Activated CD4-positive, alpha-beta T cell treated with anti-CD3 and anti-CD28 coated beads, Interleukin-2, Interleukin-6, amounts not matched to agents 100 ng/mL and 50 ng/mL, durations not matched to agents 16 hours and 8 hours (primary cell): ENCODE measurements at regions not wholly inside any gene's neighbourhood (a gene's known extent, or its start where the extent isn't known, plus 50 kb on each side); places are given as distances from the start of the nearest gene placed in this dataset.
"Not testable (repeated sequence)": the region's sequence is repeated elsewhere in the genome, so short reads cannot be mapped to it uniquely, and the experiment has no call there.

ENCODE experiments used
- DNase-seq: peaks from one replicate; pipeline ENCODE4 v3.0.0-alpha.2; 2020

DNA sequence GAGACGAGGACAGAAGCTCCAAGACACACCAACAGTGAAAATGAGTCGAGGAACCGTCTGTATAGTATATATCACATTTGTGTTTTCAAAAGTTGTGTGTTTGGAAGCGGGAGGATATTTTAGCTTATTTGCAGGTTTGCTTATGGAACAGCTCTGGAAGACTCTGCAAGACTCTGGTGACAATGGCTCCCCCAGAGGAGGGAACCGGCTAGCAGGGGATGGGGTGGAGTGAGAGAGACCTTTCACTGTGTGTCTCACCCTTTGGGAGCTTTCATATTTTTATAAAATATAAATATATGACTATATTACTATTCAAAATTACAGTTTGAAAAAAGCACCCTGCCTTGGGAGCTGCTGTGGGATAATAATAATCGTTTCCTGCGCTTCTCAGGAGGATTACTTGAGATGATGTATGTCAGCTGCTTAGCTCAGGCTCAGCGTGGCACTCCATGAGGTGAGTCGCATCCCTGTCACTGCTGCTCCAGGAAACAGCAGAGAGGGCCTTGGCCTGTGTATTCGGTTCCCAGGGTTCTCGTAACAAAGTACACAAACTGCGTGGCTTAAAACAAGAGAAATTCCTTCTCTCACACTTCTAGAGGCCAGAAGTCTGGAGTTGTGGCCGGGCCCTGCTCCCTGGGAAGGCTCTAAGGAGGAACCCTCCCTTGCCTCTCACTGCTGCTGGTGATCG is 183.9 kb downstream of the FAM43A start:
- DNase-seq = no peak

DNA sequence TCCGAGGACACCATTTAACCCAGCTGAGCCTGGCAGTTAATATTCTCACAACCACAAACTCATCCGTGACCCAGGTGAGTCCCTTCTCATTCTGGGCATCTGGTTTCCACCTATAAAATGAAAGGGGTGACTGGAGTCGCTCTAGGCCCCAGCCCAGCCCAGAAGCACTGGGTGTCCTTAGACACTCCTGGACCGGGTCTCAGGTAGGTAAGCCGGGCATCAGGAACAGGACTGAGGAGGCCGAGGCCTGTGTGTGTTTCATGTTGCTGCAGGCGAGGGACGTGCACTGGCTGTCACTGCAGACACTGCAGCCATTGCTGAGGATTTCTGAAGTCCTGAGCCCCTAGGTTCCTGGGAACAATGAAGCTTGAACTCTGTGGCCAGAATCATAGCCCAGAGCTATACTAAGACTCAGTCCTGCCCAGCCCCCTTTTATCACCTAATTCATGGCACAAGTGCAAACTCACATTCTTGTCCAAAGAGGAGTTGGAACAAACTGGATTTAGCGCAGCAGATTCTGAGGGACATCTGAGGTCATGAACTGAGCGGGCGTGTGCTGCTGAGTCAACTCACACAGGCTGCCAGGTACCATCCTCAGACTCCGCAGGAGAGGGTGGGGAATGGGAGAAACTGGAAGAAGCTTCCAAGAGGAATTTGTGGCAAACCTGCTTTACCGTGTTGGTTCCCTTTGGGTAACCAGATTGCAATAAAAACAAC is 184.9 kb downstream of the FAM43A start:
- no peak for DNase-seq

GRCh38 chr3:194871143-194871863 is 185.6 kb downstream of the FAM43A start:
- DNase-seq = no peak

- DNase-seq = no peak
Measured at GRCh38 chr3:194871864-194872668, 186.4 kb downstream of the FAM43A start.

DNA sequence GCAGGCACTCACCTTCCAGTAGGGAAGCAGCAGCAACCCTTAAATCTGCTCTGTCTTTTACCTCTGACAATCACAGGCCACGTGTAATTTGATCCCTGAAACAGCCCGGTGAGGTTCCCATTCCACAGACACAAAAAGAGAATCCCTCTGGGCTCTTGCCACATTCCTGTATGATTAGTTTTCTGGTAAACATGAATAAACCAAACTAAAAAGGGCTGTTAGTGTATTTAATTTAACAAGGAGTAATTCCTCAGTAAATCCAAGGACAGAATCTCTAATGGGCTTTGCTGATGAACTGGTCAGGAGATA is 186.9 kb downstream of the FAM43A start:
- DNase-seq = no peak

DNA sequence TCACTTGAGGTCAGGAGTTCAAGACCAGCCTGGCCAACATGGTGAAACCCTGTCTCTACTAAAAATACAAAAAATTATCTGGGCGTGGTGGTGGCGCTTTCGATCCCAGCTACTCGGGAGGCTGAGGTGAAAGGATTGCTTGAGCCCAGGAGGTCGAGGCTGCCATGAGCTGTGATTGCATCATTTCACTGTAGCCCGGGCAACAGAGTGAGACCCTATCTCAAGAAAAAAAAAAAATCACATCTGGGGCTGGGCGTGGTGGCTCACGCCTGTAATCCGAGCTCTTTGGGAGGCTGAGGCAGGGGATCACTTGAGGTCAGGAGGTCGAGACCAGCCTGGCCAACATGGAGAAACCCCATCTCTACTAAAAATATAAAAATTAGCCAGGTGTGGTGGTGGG is 187.8 kb downstream of the FAM43A start:
- not testable (repeated sequence) for DNase-seq

GRCh38 chr3:194874206-194874605 is 188.5 kb downstream of the FAM43A start:
- no peak for DNase-seq

DNA sequence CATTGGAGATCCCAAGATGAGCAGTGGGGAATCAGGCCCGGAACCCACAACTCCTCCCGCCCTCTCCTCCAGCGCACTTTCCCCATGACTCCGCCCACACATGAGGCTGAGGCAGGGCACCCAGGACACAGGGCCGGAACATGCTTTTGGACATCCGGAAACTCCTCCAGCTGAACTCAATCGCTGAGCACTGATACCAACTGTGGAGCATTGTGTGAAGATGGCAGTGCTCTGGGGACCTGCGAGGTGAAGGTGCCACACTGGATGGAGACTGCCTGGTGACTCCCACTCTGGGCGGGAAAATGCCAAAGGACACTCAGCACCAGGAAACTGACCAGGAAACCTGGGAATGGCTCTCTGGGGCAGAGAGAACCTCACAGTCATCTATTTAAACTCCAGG is 189.1 kb downstream of the FAM43A start:
- no peak for DNase-seq

GRCh38 chr3:194875581-194876402 is 190.1 kb downstream of the FAM43A start:
- no peak for DNase-seq

DNA sequence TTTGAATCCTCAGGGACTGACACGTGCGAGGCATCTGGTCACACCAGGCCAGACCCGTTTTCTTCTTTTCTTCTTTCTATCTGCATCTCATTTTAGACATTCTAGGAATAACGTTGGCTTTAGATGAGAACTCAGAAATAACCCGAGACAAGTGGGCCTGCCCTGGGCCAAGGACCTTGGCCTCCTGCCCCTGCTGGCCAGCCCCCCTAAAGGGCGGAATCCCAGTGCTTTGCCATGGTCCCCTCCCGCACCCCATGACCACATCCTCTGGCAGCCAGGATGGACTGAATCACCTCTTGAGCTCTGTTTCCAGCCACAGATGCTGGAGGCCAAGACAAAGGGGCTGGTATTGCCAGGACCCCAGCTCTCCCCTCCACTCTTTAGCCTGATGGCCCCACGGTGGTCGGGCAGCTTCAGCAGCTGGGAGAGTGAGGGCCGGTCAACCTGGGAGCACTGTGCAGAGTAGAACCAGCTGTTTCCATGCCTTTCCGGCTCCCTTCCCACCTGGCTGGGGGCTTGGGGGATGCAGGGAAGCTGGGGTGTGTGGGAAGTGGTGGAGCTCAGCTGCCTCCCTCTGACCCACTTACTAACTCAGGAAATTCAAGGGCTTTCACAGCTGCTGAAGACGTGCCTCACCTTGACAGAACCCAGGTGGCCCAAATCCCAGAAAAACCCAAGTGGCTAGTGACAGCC is 190.9 kb downstream of the FAM43A start:
- no peak for DNase-seq

DNA sequence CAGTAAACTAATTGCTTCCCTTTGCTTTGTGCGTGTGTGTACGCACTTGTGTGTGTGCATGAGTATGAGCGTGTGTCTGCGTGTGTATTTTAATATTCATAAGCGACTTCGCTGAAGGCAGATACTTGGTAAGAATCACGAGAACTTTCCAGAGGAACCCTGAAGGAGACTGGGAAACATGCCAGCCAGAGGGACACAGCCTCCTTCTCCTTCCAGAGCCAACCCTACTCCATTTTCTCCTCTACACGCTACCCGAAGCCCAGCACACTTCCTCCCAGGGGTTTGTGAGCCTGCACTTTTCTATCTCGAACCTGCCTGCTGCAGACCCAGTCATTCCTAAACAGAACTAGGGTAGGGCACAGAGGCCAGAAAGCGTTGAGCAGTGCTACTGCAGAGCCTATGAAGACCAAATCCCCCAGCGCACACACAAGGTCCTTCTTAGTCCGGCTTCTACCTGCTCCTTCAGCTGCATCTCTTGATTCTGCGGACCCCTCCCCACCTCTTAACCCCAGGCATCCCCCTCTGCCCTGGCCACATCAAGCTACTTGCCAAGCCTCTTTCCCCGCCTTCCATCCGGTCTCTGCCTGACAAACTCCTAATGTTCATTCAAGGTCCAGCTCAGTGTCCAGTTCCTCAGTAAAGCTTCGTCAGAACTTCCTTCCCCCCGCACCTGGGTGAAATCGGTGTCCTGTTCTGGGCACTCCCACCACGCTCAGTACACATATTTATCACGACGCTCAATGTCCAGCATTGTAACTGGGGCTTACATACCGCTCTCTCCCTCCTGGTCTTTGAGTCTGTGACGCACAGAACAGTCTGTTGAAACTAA is 191.8 kb downstream of the FAM43A start:
- no peak for DNase-seq

DNA sequence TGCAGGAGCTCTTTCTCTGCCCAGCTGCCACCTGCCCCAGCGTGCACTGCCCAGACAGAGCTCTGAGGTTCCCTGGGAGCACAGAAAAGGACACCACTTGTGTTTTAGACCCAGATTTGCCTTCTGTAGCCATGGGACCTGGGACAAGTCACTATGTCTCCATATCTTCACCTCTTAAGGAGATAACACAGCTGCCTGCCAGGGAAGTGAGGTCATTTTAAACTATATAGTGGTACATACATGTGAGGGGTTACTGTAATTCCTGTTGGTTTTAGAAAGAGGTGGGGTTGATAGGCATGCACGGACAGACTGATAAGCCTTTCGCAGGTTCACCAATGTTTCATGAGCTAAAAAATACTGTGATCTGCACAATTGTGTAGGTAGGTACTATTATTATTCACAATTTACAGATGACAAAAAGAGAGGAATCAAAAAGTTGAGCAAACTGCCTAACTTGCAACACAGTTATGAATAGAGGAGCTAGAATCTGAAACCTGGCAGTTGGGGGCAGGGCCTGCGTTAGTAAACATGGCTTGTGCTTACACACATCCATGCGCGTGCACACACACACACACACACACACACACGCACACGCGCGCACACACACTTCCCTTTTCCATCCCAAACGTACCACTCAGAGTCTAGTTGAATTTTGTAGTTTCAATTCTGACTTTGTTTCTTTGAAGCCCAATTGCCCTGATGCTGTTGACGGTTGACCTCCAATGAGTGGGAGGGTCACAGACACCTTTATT is 193.6 kb downstream of the FAM43A start:
- no peak for DNase-seq

GRCh38 chr3:194879991-194880939 is 194.6 kb downstream of the FAM43A start:
- no peak for DNase-seq

GRCh38 chr3:194880940-194881925 is 195.6 kb downstream of the FAM43A start:
- DNase-seq = no peak

DNA sequence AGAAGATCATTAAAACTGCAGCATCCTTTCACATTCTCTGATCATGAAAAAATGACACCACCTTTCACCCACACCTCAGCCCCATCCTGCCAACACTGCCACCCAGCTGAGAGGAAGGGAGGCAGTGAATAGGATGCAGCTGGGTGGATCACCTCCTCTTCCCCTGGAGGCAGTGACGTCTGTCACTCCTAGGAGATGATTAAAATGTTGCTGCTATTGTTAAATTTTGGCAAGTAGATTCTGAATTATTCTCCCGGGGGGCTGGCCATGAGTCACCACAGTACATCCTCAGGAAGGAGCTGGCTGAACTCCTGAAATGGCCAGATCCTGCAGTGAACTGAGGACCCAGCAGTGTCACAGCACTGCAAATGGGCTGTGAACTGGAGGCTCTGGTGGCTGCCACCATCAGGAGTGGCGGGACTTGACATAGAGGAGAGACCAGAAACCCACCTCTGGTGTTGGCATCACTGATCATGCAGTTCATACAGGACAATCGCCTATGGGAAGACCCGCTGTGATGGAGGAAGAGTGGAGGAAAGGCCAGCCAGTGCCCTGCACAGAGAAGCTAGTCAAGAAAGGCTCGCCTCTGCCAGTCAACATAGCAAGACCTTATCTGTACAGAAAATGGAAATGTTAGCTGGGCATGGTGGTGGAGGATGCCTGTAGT is 199.1 kb downstream of the FAM43A start:
- DNase-seq = no peak

GRCh38 chr3:194885766-194886165 is 200.1 kb downstream of the FAM43A start:
- DNase-seq = no peak

- no peak for DNase-seq
Measured at GRCh38 chr3:194886836-194887235, 201.2 kb downstream of the FAM43A start.
